HepG2 (cell line): ENCODE measurements at regions not wholly inside any gene's neighbourhood (a gene's known extent, or its start where the extent isn't known, plus 50 kb on each side); places are given as distances from the start of the nearest gene placed in this dataset.

ENCODE experiments used
- ATAC-seq: fragments of 200-7000 bp; cut with Tn5 transposase; 3 replicates; pipeline ENCODE4 v1.9.1; 2020; ENCODE audit warnings: mild to moderate bottlenecking, moderate library complexity
- BruUV-seq: library from RNA; stranded (reverse); fragments of 400-500 nt; replicated peaks from 2 replicates; lab custom pipeline; 2021; lab: Mats Ljungman, UMichigan
- CTCF ChIA-PET: fragments of 300-600 bp; formaldehyde crosslinking; extraction: SDS; loops from one replicate; lab custom pipeline; 2021; ENCODE audit warnings: low total read pairs, inconsistent platforms, low intra/inter-chr PET ratio; lab: Yijun Ruan, JAX
- POLR2A ChIA-PET: fragments of 350-600 bp; sonication (Branson Sonifier 250); formaldehyde crosslinking; loops from one replicate; lab custom pipeline; 2020; ENCODE audit warnings: antibody characterized with exemption, inconsistent platforms; lab: Yijun Ruan, JAX
- DNase-seq: peaks from one replicate; pipeline ENCODE4 v3.0.0-alpha.2; 2015; ENCODE audit warnings: low spot score
- FAIRE-seq: peaks from 3 replicates; lab custom pipeline; 2011; peaks lifted over from hg19 to GRCh38; lab: Jason Lieb, UNC
- H2AFZ ChIP-seq: one replicate; pipeline ENCODE4 v1.6.1; 2011; ENCODE audit warnings: low read length, inconsistent platforms
- H3K27ac ChIP-seq: fragments of 300-600 bp; 3 replicates; pipeline ENCODE4 v1.8.0; 2011; ENCODE audit warnings: mixed run types, mild to moderate bottlenecking, mixed read lengths, low read length, inconsistent platforms; ENCODE audit not compliant: insufficient read depth; ENCODE audit errors: extremely low read length
- H3K27me3 ChIP-seq, 2 experiments: fragments of 200-600 bp in 1 of 2; 2 replicates in 1 of 2; 3 replicates in 1 of 2; pipeline versions ENCODE4 v1.6.0 to v1.8.0; 2011; ENCODE audit warnings: low read length in 2 of 2, mild to moderate bottlenecking in 2 of 2, moderate library complexity in 2 of 2, inconsistent platforms in 1 of 2; ENCODE audit not compliant: insufficient read depth in 2 of 2, control insufficient read depth in 1 of 2
- H3K36me3 ChIP-seq, 2 experiments: fragments of 200-600 bp in 1 of 2; replicated peaks in 1 of 2; 2 replicates in 1 of 2; 3 replicates in 1 of 2; pipeline versions ENCODE4 v1.5.1 to v1.8.0; 2011; ENCODE audit warnings: low read length in 2 of 2, inconsistent platforms in 1 of 2; ENCODE audit not compliant: insufficient read depth in 2 of 2, control insufficient read depth in 1 of 2
- H3K4me1 ChIP-seq: 2 replicates; pipeline ENCODE4 v1.5.1; 2012; ENCODE audit warnings: low read length, inconsistent platforms; ENCODE audit not compliant: insufficient read depth
- H3K4me2 ChIP-seq: 2 replicates; pipeline ENCODE4 v1.6.0; 2011; ENCODE audit warnings: low read depth, low read length, inconsistent platforms
- H3K4me3 ChIP-seq, 3 experiments: fragments of 200-600 bp in 1 of 3; sonication (generic), shearing (Covaris generic) in 1 of 3; replicated peaks in 1 of 3; 2 replicates each; pipeline ENCODE4 v1.5.1; 2011 to 2016; ENCODE audit warnings: low read length in 3 of 3, inconsistent platforms in 2 of 3, low read depth in 2 of 3, mild to moderate bottlenecking in 2 of 3, control low read depth in 1 of 3, mixed read lengths in 1 of 3; ENCODE audit not compliant: insufficient read depth in 1 of 3
- H3K79me2 ChIP-seq: one replicate; pipeline ENCODE4 v1.6.1; 2011; ENCODE audit warnings: low read length, inconsistent platforms; ENCODE audit not compliant: insufficient read depth
- H3K9ac ChIP-seq: 2 replicates; pipeline ENCODE4 v1.6.0; 2011; ENCODE audit warnings: mild to moderate bottlenecking, low read depth, low read length, inconsistent platforms; ENCODE audit not compliant: insufficient read depth
- H3K9me3 ChIP-seq: 2 replicates; pipeline ENCODE4 v1.5.1; 2012; ENCODE audit warnings: mild to moderate bottlenecking, low read length
- H4K20me1 ChIP-seq: 2 replicates; pipeline ENCODE4 v1.6.0; 2011; ENCODE audit warnings: inconsistent platforms, mild to moderate bottlenecking, low read length, moderate library complexity; ENCODE audit not compliant: insufficient read depth
- EP300 ChIP-seq, 3 experiments: sonication (generic) in 1 of 3; formaldehyde crosslinking in 1 of 3; IDR thresholded peaks; 2 replicates each; pipeline versions ENCODE4 v1.5.1 to v1.6.1; 2011 to 2020; ENCODE audit warnings: low read depth in 2 of 3, low read length in 2 of 3, borderline replicate concordance in 1 of 3, improper control_type of control experiment in 1 of 3, mild to moderate bottlenecking in 1 of 3, missing genetic modification reagents in 1 of 3, moderate library complexity in 1 of 3
- FOXC1 ChIP-seq: sonication (generic); formaldehyde crosslinking; IDR thresholded peaks from 2 replicates; pipeline ENCODE4 v1.8.0; 2022; ENCODE audit warnings: mild to moderate bottlenecking, missing genetic modification reagents, borderline replicate concordance
- MTA3 ChIP-seq: sonication (generic); formaldehyde crosslinking; IDR thresholded peaks from 2 replicates; pipeline ENCODE4 v1.4.0; 2020; ENCODE audit warnings: missing genetic modification reagents
- NAIF1 ChIP-seq: sonication (generic); formaldehyde crosslinking; IDR thresholded peaks from 2 replicates; pipeline ENCODE4 v1.5.0; 2020; ENCODE audit warnings: mild to moderate bottlenecking, missing genetic modification reagents, borderline replicate concordance
- SPEN ChIP-seq: sonication (generic); formaldehyde crosslinking; IDR thresholded peaks from 2 replicates; pipeline ENCODE4 v1.5.1; 2020; ENCODE audit warnings: low read depth, mild to moderate bottlenecking, missing genetic modification reagents
- XRCC5 ChIP-seq: fragments of 200-400 bp; formaldehyde crosslinking; optimal IDR thresholded peaks from 2 replicates; pipeline ENCODE3; 2017; ENCODE audit warnings: mild to moderate bottlenecking, low read length
- ZC3H13 ChIP-seq: sonication (generic); formaldehyde crosslinking; IDR thresholded peaks from 2 replicates; pipeline ENCODE4 v1.8.1; 2023; ENCODE audit warnings: mild to moderate bottlenecking, missing genetic modification reagents, moderate library complexity
- ZIK1 ChIP-seq: sonication (generic); formaldehyde crosslinking; IDR thresholded peaks from 2 replicates; pipeline ENCODE4 v1.5.0; 2020; ENCODE audit warnings: mild to moderate bottlenecking, low read depth, missing genetic modification reagents, borderline replicate concordance
- ZNF224 ChIP-seq: sonication (generic); formaldehyde crosslinking; IDR thresholded peaks from 2 replicates; pipeline ENCODE4 v1.5.0; 2020; ENCODE audit warnings: mild to moderate bottlenecking, missing genetic modification reagents
- ZNF296 ChIP-seq: sonication (generic); formaldehyde crosslinking; conservative IDR thresholded peaks from 2 replicates; pipeline ENCODE4 v1.5.0; 2020; ENCODE audit warnings: mild to moderate bottlenecking, missing genetic modification reagents
- ZNF431 ChIP-seq: sonication (generic); formaldehyde crosslinking; IDR thresholded peaks from 2 replicates; pipeline ENCODE4 v1.9.0; 2022; ENCODE audit warnings: missing genetic modification reagents, low read depth, mild to moderate bottlenecking, borderline replicate concordance
- ZNF550 ChIP-seq: sonication (generic); formaldehyde crosslinking; IDR thresholded peaks from 2 replicates; pipeline ENCODE4 v1.4.0; 2020; ENCODE audit warnings: mild to moderate bottlenecking, missing genetic modification reagents, borderline replicate concordance
- ZNF629 ChIP-seq: sonication (generic); formaldehyde crosslinking; conservative IDR thresholded peaks from 2 replicates; pipeline ENCODE4 v1.5.0; 2020; ENCODE audit warnings: missing genetic modification reagents
- ZNF672 ChIP-seq: sonication (generic); formaldehyde crosslinking; IDR thresholded peaks from 2 replicates; pipeline ENCODE4 v1.8.1; 2022; ENCODE audit warnings: missing genetic modification reagents
- WGBS: methylation state at CpG from one replicate; pipeline ENCODE4 v1.1.6; 2017; ENCODE audit warnings: low lambda C conversion rate; 5-methylcytosine and 5-hydroxymethylcytosine counted together
- in situ Hi-C: cut with HindIII; loops from 2 replicates; pipeline ENCODE4 v1.10.0; 2017; ENCODE audit warnings: low pct_unique_long_range_greater_than_20kb; ENCODE audit not compliant: extremely low pct_ligation_motif_present
- intact Hi-C: fragments of 100-400 bp; cut with micrococcal nuclease; formaldehyde crosslinking; loops from one replicate; pipeline ENCODE4 v1.10.0; 2022; ENCODE audit not compliant: unreplicated experiment
- TF ChIP-seq, protein P1 (sequence below): IDR thresholded peaks from 2 replicates; pipeline ENCODE4 v1.4.0; 2020; ENCODE audit warnings: mild to moderate bottlenecking, missing genetic modification reagents
- TF ChIP-seq, protein P2 (sequence below): sonication (generic); formaldehyde crosslinking; IDR thresholded peaks from 2 replicates; pipeline ENCODE4 v1.4.0; 2020; ENCODE audit warnings: mild to moderate bottlenecking, missing genetic modification reagents
- TF ChIP-seq, protein P3 (sequence below): sonication (generic); formaldehyde crosslinking; conservative IDR thresholded peaks from 2 replicates; pipeline ENCODE4 v1.8.0; 2022; ENCODE audit warnings: mild to moderate bottlenecking, moderate library complexity, missing genetic modification reagents

DNA sequence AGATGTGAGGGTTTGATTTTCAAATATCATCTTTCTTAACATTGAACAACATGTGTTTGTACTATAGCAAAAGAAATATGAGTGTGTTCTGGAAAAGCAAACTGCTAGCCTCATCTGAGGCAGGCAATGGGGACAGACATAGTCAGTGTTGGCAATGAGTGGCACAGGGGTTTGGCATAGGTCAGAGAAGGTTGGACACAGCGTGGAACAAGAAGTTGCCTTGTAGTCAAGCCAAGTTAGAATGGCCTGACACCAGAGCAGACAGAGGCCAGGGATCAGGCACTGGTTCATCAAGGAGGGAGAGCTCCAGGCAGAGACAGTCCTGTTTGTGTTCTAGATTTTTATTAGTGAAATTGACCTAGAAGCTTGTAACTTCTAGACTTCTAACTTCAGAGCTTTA is 100.8 kb upstream of the TANK start (continued):
- TF ChIP-seq ZNF629 (CRISPR knock-in tag) (no peak), FOXC1 (no peak), NAIF1 (CRISPR knock-in tag) (no peak), ZNF672 (no peak), ZC3H13 (CRISPR knock-in tag) (no peak)
- TF ChIP-seq, protein P1, sequence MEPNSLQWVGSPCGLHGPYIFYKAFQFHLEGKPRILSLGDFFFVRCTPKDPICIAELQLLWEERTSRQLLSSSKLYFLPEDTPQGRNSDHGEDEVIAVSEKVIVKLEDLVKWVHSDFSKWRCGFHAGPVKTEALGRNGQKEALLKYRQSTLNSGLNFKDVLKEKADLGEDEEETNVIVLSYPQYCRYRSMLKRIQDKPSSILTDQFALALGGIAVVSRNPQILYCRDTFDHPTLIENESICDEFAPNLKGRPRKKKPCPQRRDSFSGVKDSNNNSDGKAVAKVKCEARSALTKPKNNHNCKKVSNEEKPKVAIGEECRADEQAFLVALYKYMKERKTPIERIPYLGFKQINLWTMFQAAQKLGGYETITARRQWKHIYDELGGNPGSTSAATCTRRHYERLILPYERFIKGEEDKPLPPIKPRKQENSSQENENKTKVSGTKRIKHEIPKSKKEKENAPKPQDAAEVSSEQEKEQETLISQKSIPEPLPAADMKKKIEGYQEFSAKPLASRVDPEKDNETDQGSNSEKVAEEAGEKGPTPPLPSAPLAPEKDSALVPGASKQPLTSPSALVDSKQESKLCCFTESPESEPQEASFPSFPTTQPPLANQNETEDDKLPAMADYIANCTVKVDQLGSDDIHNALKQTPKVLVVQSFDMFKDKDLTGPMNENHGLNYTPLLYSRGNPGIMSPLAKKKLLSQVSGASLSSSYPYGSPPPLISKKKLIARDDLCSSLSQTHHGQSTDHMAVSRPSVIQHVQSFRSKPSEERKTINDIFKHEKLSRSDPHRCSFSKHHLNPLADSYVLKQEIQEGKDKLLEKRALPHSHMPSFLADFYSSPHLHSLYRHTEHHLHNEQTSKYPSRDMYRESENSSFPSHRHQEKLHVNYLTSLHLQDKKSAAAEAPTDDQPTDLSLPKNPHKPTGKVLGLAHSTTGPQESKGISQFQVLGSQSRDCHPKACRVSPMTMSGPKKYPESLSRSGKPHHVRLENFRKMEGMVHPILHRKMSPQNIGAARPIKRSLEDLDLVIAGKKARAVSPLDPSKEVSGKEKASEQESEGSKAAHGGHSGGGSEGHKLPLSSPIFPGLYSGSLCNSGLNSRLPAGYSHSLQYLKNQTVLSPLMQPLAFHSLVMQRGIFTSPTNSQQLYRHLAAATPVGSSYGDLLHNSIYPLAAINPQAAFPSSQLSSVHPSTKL (CRISPR knock-in tag): no peak

DNA sequence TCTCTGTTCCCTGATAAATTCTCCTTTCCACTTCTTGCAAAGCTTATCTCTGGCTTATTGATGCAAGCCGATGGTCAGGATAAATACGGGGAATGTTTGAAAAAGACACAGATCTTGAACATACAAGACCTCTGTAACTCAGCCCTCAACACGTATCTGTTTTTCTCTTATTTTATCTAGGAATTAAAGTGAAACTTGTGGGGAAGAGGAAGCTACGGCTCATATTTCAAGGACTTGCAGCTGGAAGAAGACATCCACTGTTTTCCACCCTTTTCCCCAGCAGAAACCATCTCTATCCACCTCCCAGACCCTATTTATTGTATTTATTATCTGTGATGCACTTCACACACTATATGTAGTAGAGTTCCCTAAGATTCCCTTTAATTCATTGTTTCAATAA is 98.4 kb upstream of the TANK start:
- Histone ChIP-seq H3K4me2 (no peak overlapping the region), H3K27ac (no peak overlapping the region), H4K20me1 (no peaks in the 10 kb centered on the region), H3K4me1 (peaks cover 8% of the 10 kb centered on the region; the same call in 1 of the 2 replicates), H3K36me3 (no peaks in the 10 kb centered on the region), H3K4me3 (no peak overlapping the region), H2AFZ (no peak overlapping the region), H3K9me3 (no peaks in the 10 kb centered on the region), H3K27me3 (no peaks in the 10 kb centered on the region), H3K79me2 (no peaks in the 10 kb centered on the region), H3K9ac (no peak overlapping the region)
- intact Hi-C loops (loop anchor here (2.0 to 5.0 kb wide), 2 partner anchors 69 to 809 kb away; no protein-coding TSS in a partner anchor), in situ Hi-C loops (no loop called here)
- ATAC-seq (no peak), DNase-seq (no peak), FAIRE-seq (no peak)
- 26% methylated on average over 4 of the region's 4 CpGs for WGBS
- ChIA-PET POLR2A (no interaction called here), CTCF (no interaction called here)
- BruUV-seq: no TSS peak
- TF ChIP-seq ZIK1 (CRISPR knock-in tag) (no peak), ZNF550 (no peak), MTA3 (no peak), EP300 (IDR thresholded peaks at IDR 0.05; ENCODE audit: low read depth in 2 of 2, low read length in 2 of 2) (no peak), EP300 (CRISPR knock-in tag; IDR thresholded peaks at IDR 0.05; ENCODE audit: borderline replicate concordance) (no peak), ZNF224 (CRISPR knock-in tag) (no peak), ZNF431 (no peak), ZNF296 (CRISPR knock-in tag) (no peak), XRCC5 (no peak), SPEN (no peak)
- TF ChIP-seq, protein P2, sequence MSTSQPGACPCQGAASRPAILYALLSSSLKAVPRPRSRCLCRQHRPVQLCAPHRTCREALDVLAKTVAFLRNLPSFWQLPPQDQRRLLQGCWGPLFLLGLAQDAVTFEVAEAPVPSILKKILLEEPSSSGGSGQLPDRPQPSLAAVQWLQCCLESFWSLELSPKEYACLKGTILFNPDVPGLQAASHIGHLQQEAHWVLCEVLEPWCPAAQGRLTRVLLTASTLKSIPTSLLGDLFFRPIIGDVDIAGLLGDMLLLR (CRISPR knock-in tag): no peak
- TF ChIP-seq, protein P3, sequence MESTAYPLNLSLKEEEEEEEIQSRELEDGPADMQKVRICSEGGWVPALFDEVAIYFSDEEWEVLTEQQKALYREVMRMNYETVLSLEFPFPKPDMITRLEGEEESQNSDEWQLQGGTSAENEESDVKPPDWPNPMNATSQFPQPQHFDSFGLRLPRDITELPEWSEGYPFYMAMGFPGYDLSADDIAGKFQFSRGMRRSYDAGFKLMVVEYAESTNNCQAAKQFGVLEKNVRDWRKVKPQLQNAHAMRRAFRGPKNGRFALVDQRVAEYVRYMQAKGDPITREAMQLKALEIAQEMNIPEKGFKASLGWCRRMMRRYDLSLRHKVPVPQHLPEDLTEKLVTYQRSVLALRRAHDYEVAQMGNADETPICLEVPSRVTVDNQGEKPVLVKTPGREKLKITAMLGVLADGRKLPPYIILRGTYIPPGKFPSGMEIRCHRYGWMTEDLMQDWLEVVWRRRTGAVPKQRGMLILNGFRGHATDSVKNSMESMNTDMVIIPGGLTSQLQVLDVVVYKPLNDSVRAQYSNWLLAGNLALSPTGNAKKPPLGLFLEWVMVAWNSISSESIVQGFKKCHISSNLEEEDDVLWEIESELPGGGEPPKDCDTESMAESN (CRISPR knock-in tag): no peak
